ENCODE measurements at regions not wholly inside any gene's neighbourhood (a gene's known extent, or its start where the extent isn't known, plus 50 kb on each side); places are given as distances from the start of the nearest gene placed in this dataset.

DNA sequence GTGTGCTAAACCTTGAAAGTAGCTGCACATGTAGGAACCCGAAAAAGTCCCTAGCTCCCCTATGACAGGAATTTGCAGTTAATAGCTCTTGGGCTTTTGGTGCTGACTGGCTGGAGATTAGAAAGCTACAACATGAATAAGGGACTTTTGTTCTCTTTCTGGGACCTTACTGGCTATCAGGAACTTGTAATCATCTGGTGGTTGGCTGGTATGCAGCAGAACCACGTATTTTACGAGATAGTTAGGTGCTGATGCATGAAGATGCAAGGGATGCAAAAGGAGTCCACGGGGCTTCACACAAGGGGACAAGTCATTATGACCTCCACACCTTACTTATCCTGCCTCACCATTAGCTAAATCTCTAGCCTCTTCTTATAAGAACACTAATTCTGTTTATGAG lies 190.2 kb upstream of the NRXN1 start:
- ATAC-seq (ENCODE audit: insufficient number of reproducible peaks, low FRiP score, low read depth) (no peak), DNase-seq (ENCODE audit: low spot score) (no peak)
- Histone ChIP-seq H3K4me1 (ENCODE audit: control insufficient read depth in 1 of 2, low read depth in 2 of 2) (no peaks in the 10 kb centered on the region), H3K36me3 (no peaks in the 10 kb centered on the region), H3K4me3 (no peak overlapping the region), H3K27me3 (replicated peaks; ENCODE audit: insufficient read depth) (no peaks in the 10 kb centered on the region), H3K27ac (no peak overlapping the region), H3K9me3 (no peaks in the 10 kb centered on the region)
- TF ChIP-seq, protein P1, sequence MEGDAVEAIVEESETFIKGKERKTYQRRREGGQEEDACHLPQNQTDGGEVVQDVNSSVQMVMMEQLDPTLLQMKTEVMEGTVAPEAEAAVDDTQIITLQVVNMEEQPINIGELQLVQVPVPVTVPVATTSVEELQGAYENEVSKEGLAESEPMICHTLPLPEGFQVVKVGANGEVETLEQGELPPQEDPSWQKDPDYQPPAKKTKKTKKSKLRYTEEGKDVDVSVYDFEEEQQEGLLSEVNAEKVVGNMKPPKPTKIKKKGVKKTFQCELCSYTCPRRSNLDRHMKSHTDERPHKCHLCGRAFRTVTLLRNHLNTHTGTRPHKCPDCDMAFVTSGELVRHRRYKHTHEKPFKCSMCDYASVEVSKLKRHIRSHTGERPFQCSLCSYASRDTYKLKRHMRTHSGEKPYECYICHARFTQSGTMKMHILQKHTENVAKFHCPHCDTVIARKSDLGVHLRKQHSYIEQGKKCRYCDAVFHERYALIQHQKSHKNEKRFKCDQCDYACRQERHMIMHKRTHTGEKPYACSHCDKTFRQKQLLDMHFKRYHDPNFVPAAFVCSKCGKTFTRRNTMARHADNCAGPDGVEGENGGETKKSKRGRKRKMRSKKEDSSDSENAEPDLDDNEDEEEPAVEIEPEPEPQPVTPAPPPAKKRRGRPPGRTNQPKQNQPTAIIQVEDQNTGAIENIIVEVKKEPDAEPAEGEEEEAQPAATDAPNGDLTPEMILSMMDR (IDR thresholded peaks at IDR 0.05) = no peak

DNA sequence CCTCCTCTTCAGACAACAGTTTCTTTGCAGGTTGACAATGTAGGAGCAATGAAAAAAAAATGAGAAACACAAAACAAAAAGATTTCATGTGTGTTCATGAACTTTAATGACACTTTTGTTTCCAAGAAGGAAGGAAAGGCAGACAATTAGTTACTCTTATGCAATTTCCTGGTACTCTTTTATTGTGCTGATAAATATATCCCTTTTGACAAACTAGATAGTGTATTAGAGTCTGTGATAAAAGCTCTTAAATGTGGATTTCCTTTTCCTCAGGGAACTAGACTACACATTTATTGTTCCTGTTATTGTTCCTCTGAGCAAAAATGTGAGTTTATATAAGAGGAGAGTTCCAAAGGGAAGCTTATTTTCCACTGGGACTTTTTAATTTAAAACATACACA lies 188.7 kb upstream of the NRXN1 start:
- ATAC-seq (ENCODE audit: insufficient number of reproducible peaks, low FRiP score, low read depth) (no peak), DNase-seq (ENCODE audit: low spot score) (no peak)
- no peaks in the 10 kb centered on the region for H3K36me3 ChIP-seq
- H3K4me1 ChIP-seq (ENCODE audit: control insufficient read depth in 1 of 2, low read depth in 2 of 2) = no peaks in the 10 kb centered on the region
- TF ChIP-seq, protein P1 (IDR thresholded peaks at IDR 0.05) = no peak
- H3K4me3 ChIP-seq = no peak overlapping the region
- no peak overlapping the region for H3K27ac ChIP-seq
- no peaks in the 10 kb centered on the region for H3K9me3 ChIP-seq
- no peaks in the 10 kb centered on the region for H3K27me3 ChIP-seq (replicated peaks; ENCODE audit: insufficient read depth)

DNA sequence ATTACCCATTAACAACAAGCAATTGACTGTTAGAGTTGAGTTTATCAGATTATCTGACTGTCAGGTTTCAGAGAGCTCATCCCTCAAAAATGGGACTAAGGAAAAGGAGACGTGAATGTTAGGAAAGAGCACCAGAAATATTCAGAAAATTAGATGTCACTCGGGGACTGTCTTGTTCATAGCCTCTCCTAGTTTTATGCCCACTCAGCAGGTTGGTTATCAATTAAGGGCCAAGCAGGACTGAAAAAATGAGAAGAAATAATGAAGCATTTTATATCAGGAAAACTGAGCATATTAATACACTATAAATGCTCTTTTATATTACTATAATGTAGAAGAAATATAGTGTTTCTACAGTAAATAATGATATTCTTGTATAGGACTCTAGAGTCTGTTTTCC lies 188.1 kb upstream of the NRXN1 start:
- TF ChIP-seq, protein P1 (IDR thresholded peaks at IDR 0.05) = no peak
- Histone ChIP-seq H3K36me3 (no peaks in the 10 kb centered on the region), H3K27me3 (replicated peaks; ENCODE audit: insufficient read depth) (no peaks in the 10 kb centered on the region), H3K4me3 (no peak overlapping the region), H3K27ac (no peak overlapping the region), H3K9me3 (no peaks in the 10 kb centered on the region), H3K4me1 (ENCODE audit: control insufficient read depth in 1 of 2, low read depth in 2 of 2) (no peaks in the 10 kb centered on the region)
- ATAC-seq (ENCODE audit: insufficient number of reproducible peaks, low FRiP score, low read depth) = no peak
- no peak for DNase-seq (ENCODE audit: low spot score)

DNA sequence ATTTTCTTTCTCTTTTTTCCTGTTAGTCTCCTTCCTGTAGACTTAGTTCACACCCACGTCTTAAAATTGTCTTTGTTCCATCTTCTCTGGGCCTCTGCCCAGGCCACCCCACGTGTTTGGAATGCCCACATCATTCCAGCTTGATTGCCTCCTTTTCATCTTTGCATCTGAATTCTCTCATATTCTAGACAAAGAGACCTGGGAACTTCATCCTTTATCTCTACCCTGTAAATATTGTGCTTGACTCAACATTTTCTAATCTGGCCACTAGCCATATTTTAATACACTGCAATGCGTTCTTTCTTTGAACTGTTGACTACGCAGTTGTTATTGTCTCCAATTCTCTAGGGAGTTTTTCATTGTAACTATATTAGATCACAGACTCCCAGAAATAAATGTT lies 187.5 kb upstream of the NRXN1 start:
- DNase-seq (ENCODE audit: low spot score) = no peak
- H3K27ac ChIP-seq = no peak overlapping the region
- ATAC-seq (ENCODE audit: insufficient number of reproducible peaks, low FRiP score, low read depth) = no peak
- no peaks in the 10 kb centered on the region for H3K9me3 ChIP-seq
- no peak overlapping the region for H3K4me3 ChIP-seq
- TF ChIP-seq, protein P1 (IDR thresholded peaks at IDR 0.05) = no peak
- H3K4me1 ChIP-seq (ENCODE audit: control insufficient read depth in 1 of 2, low read depth in 2 of 2) = no peaks in the 10 kb centered on the region
- no peaks in the 10 kb centered on the region for H3K27me3 ChIP-seq (replicated peaks; ENCODE audit: insufficient read depth)
- no peaks in the 10 kb centered on the region for H3K36me3 ChIP-seq

DNA sequence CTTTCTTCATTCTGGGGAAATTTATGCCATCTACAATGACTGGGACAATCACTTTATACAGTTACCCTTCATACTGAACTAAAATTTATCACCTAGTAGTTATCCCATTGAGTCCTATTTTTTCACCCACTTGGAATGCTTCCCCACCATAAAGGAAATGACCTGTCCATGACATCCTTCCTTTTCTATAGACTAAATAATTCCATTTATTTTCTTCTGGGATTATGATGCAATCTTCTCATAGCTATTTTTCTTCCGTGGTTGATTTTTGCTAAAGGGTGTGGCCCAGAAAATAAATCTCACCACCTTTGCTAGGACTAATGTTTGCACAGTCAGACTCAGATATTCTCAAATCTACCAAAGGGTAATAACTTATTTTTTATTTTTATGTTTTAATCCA lies 186.1 kb upstream of the NRXN1 start:
- TF ChIP-seq, protein P1 (IDR thresholded peaks at IDR 0.05) = no peak
- Histone ChIP-seq H3K27ac (no peak overlapping the region), H3K36me3 (no peaks in the 10 kb centered on the region), H3K4me1 (ENCODE audit: control insufficient read depth in 1 of 2, low read depth in 2 of 2) (no peaks in the 10 kb centered on the region), H3K27me3 (replicated peaks; ENCODE audit: insufficient read depth) (no peaks in the 10 kb centered on the region), H3K9me3 (no peaks in the 10 kb centered on the region), H3K4me3 (no peak overlapping the region)
- ATAC-seq (ENCODE audit: insufficient number of reproducible peaks, low FRiP score, low read depth) = no peak
- DNase-seq (ENCODE audit: low spot score) = no peak

Data from thoracic aorta (tissue), 2 donors.